B cell (primary cell): ENCODE measurements at regions not wholly inside any gene's neighbourhood (a gene's known extent, or its start where the extent isn't known, plus 50 kb on each side); places are given as distances from the start of the nearest gene placed in this dataset.

Experiments used
- EZH2 ChIP-seq: IDR thresholded peaks from 2 replicates; pipeline ENCODE4 v1.6.1; 2012; ENCODE audit warnings: borderline replicate concordance, low read depth, mild to moderate bottlenecking, moderate library complexity, low read length; ENCODE audit not compliant: insufficient read depth, poor library complexity, severe bottlenecking
- TF ChIP-seq, protein P1 (sequence below): fragments of 200-600 bp; IDR thresholded peaks from one replicate; pipeline ENCODE4 v1.8.0; 2022; ENCODE audit warnings: antibody characterized with exemption, mild to moderate bottlenecking

- TF ChIP-seq, protein P1, sequence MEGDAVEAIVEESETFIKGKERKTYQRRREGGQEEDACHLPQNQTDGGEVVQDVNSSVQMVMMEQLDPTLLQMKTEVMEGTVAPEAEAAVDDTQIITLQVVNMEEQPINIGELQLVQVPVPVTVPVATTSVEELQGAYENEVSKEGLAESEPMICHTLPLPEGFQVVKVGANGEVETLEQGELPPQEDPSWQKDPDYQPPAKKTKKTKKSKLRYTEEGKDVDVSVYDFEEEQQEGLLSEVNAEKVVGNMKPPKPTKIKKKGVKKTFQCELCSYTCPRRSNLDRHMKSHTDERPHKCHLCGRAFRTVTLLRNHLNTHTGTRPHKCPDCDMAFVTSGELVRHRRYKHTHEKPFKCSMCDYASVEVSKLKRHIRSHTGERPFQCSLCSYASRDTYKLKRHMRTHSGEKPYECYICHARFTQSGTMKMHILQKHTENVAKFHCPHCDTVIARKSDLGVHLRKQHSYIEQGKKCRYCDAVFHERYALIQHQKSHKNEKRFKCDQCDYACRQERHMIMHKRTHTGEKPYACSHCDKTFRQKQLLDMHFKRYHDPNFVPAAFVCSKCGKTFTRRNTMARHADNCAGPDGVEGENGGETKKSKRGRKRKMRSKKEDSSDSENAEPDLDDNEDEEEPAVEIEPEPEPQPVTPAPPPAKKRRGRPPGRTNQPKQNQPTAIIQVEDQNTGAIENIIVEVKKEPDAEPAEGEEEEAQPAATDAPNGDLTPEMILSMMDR: no peak
- TF ChIP-seq EZH2: no peak
Observed at GRCh38 chr5:118605761-118606160, 382.6 kb downstream of the DTWD2 start.
